ENCODE measurements at regions not wholly inside any gene's neighbourhood (a gene's known extent, or its start where the extent isn't known, plus 50 kb on each side); places are given as distances from the start of the nearest gene placed in this dataset.
A peak's percentile ranks its signal among the peaks of the same experiment; 100 is the strongest.

- Histone ChIP-seq H3K27me3 (no peaks in the 10 kb centered on the region), H3K36me3 (no peaks in the 10 kb centered on the region), H3K27ac (no peak overlapping the region), H4K20me1 (no peaks in the 10 kb centered on the region), H3K4me2 (no peak overlapping the region), H3K9me3 (peaks cover 5% of the 10 kb centered on the region), H3K9ac (no peak overlapping the region), H3K4me3 (no peak overlapping the region), H3K4me1 (no peaks in the 10 kb centered on the region)
- no peak for TF ChIP-seq Cebpa-rat (IDR thresholded peaks at IDR 0.05)
Measured at GRCh38 chr16:87100306-87101058, 216.7 kb downstream of the C16orf95 start.

GRCh38 chr16:87101903-87102302, 215.3 kb downstream of the C16orf95 start:
- no peak overlapping the region for H3K4me2 ChIP-seq
- H3K4me3 ChIP-seq, result no peak overlapping the region
- H3K9ac ChIP-seq, result no peak overlapping the region
- H3K36me3 ChIP-seq, result no peaks in the 10 kb centered on the region
- H3K27me3 ChIP-seq, result no peaks in the 10 kb centered on the region
- no peak for TF ChIP-seq Cebpa-rat (IDR thresholded peaks at IDR 0.05)
- peaks cover 5% of the 10 kb centered on the region for H3K9me3 ChIP-seq
- H3K27ac ChIP-seq, result no peak overlapping the region
- no peaks in the 10 kb centered on the region for H4K20me1 ChIP-seq
- no peaks in the 10 kb centered on the region for H3K4me1 ChIP-seq

- Histone ChIP-seq H3K27ac (no peak overlapping the region), H3K4me2 (no peak overlapping the region), H3K4me1 (no peaks in the 10 kb centered on the region), H3K9ac (no peak overlapping the region), H3K4me3 (no peak overlapping the region), H3K36me3 (no peaks in the 10 kb centered on the region), H3K27me3 (no peaks in the 10 kb centered on the region), H4K20me1 (no peaks in the 10 kb centered on the region), H3K9me3 (peaks cover 5% of the 10 kb centered on the region)
- no peak for TF ChIP-seq Cebpa-rat (IDR thresholded peaks at IDR 0.05)
Measured at GRCh38 chr16:87107201-87107600, 210.0 kb downstream of the C16orf95 start.

- no peak overlapping the region for H3K9ac ChIP-seq
- no peak for TF ChIP-seq Cebpa-rat (IDR thresholded peaks at IDR 0.05)
Measured at GRCh38 chr16:87108278-87108677, 208.9 kb downstream of the C16orf95 start.

GRCh38 chr16:87108941-87109340, 208.3 kb downstream of the C16orf95 start:
- no peak overlapping the region for H3K27ac ChIP-seq
- no peaks in the 10 kb centered on the region for H4K20me1 ChIP-seq
- H3K4me1 ChIP-seq, result no peaks in the 10 kb centered on the region
- TF ChIP-seq Cebpa-rat (IDR thresholded peaks at IDR 0.05), result no peak
- H3K27me3 ChIP-seq, result no peaks in the 10 kb centered on the region
- H3K4me3 ChIP-seq, result no peak overlapping the region
- H3K9me3 ChIP-seq, result peaks cover 5% of the 10 kb centered on the region
- H3K4me2 ChIP-seq, result no peak overlapping the region
- no peaks in the 10 kb centered on the region for H3K36me3 ChIP-seq
- no peak overlapping the region for H3K9ac ChIP-seq

More at GRCh38 chr16:87108278-87108677, 208.9 kb downstream of the C16orf95 start:
- peaks cover 5% of the 10 kb centered on the region for H3K9me3 ChIP-seq
- no peak overlapping the region for H3K4me2 ChIP-seq
- no peak overlapping the region for H3K27ac ChIP-seq
- H4K20me1 ChIP-seq, result no peaks in the 10 kb centered on the region
- H3K36me3 ChIP-seq, result no peaks in the 10 kb centered on the region
- H3K4me3 ChIP-seq, result no peak overlapping the region
- no peaks in the 10 kb centered on the region for H3K4me1 ChIP-seq
- no peaks in the 10 kb centered on the region for H3K27me3 ChIP-seq

DNA sequence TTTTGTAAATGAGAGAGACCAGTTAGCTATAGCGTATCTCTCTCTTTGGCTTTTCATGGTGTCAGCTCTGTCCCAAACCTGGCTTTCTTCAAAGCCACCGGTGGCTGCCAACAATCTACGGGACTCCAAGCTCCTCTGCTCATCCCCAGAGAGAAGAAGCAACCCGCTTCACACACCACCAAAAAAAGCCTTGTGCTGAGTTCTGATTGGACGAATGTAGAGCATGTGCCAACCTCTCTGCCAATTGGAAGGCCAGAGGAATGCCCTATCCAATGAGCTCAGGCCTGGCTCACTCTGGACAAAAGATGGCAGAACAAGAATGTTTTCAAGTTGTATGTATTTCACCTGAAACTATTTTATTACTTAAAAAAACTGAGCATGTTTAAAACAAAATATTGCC, 202.4 kb downstream of the C16orf95 start:
- TF ChIP-seq Cebpa-rat (IDR thresholded peaks at IDR 0.05), result no peak
- H3K9ac ChIP-seq, result no peak overlapping the region
- H3K4me1 ChIP-seq, result peaks cover 7% of the 10 kb centered on the region
- no peaks in the 10 kb centered on the region for H4K20me1 ChIP-seq
- H3K27me3 ChIP-seq, result no peaks in the 10 kb centered on the region
- H3K27ac ChIP-seq, result no peak overlapping the region
- no peak overlapping the region for H3K4me3 ChIP-seq
- no peaks in the 10 kb centered on the region for H3K9me3 ChIP-seq
- no peak overlapping the region for H3K4me2 ChIP-seq
- H3K36me3 ChIP-seq, result no peaks in the 10 kb centered on the region

- Histone ChIP-seq H4K20me1 (no peaks in the 10 kb centered on the region), H3K4me3 (no peak overlapping the region), H3K9me3 (no peaks in the 10 kb centered on the region), H3K9ac (no peak overlapping the region), H3K27ac (no peak overlapping the region), H3K4me1 (peaks cover 7% of the 10 kb centered on the region), H3K36me3 (no peaks in the 10 kb centered on the region), H3K27me3 (no peaks in the 10 kb centered on the region), H3K4me2 (no peak overlapping the region)
- no peak for TF ChIP-seq Cebpa-rat (IDR thresholded peaks at IDR 0.05)
Measured at GRCh38 chr16:87115646-87116045, 201.5 kb downstream of the C16orf95 start.

- Histone ChIP-seq H3K36me3 (no peaks in the 10 kb centered on the region), H3K4me3 (no peak overlapping the region), H4K20me1 (no peaks in the 10 kb centered on the region), H3K27ac (no peak overlapping the region), H3K4me2 (peak overlapping the region; percentile 21), H3K9ac (no peak overlapping the region), H3K9me3 (no peaks in the 10 kb centered on the region), H3K27me3 (no peaks in the 10 kb centered on the region), H3K4me1 (peaks cover 7% of the 10 kb centered on the region)
- TF ChIP-seq Cebpa-rat (IDR thresholded peaks at IDR 0.05), result no peak
Measured at GRCh38 chr16:87117936-87118335, 199.3 kb downstream of the C16orf95 start.

GRCh38 chr16:87119168-87119567, 198.0 kb downstream of the C16orf95 start:
- Histone ChIP-seq H3K27ac (no peak overlapping the region), H3K9ac (no peak overlapping the region), H3K9me3 (0 out of 2 replicates have a peak, but pooled peaks cover 3% of the 10 kb centered on the region), H3K4me3 (no peak overlapping the region), H3K4me1 (peaks cover 7% of the 10 kb centered on the region), H3K4me2 (no peak overlapping the region), H4K20me1 (no peaks in the 10 kb centered on the region), H3K36me3 (no peaks in the 10 kb centered on the region), H3K27me3 (no peaks in the 10 kb centered on the region)
- no peak for TF ChIP-seq Cebpa-rat (IDR thresholded peaks at IDR 0.05)

- TF ChIP-seq Cebpa-rat (IDR thresholded peaks at IDR 0.05), result no peak
- Histone ChIP-seq H3K9me3 (0 out of 2 replicates have a peak, but pooled peaks cover 3% of the 10 kb centered on the region), H3K27me3 (no peaks in the 10 kb centered on the region), H3K36me3 (no peaks in the 10 kb centered on the region), H4K20me1 (no peaks in the 10 kb centered on the region), H3K27ac (no peak overlapping the region), H3K4me2 (no peak overlapping the region), H3K9ac (no peak overlapping the region), H3K4me3 (no peak overlapping the region), H3K4me1 (peaks cover 7% of the 10 kb centered on the region)
Measured at GRCh38 chr16:87119748-87120147, 197.4 kb downstream of the C16orf95 start.

Measured in BLaER1 (cell line).